Esophagus squamous epithelium (tissue), 5 donors: ENCODE measurements at regions not wholly inside any gene's neighbourhood (a gene's known extent, or its start where the extent isn't known, plus 50 kb on each side); places are given as distances from the start of the nearest gene placed in this dataset.

Experiments
- DNase-seq: peaks from one replicate; lab custom pipeline; 2025; lab: John Stamatoyannopoulos, UW
- H3K27ac ChIP-seq, 4 donors: fragments of 200-600 bp; sonication (generic); one replicate each; pipeline ENCODE4 v1.5.1; 2016 to 2019; ENCODE audit warnings: mild to moderate bottlenecking in 1 of 4
- H3K27me3 ChIP-seq, 4 donors: fragments of 200-600 bp; sonication (generic); 1 replicate in 3 of 4; 2 replicates in 1 of 4; pipeline versions ENCODE4 v1.5.1 to v1.6.0; 2017 to 2021; ENCODE audit warnings: antibody characterized with exemption in 1 of 4
- H3K36me3 ChIP-seq, 3 donors: fragments of 200-600 bp; sonication (generic); one replicate each; pipeline ENCODE4 v1.5.1; 2016 to 2019
- H3K4me1 ChIP-seq, 3 donors: fragments of 200-600 bp; sonication (generic); one replicate each; pipeline ENCODE4 v1.5.1; 2017 to 2019
- H3K4me3 ChIP-seq, 4 donors: fragments of 200-600 bp; sonication (generic); 1 replicate in 3 of 4; 2 replicates in 1 of 4; pipeline ENCODE4 v1.5.1; 2016 to 2019; ENCODE audit warnings: mild to moderate bottlenecking in 2 of 4, moderate library complexity in 1 of 4
- H3K9me3 ChIP-seq, 3 donors: fragments of 200-600 bp; sonication (generic); one replicate each; pipeline ENCODE4 v1.5.1; 2016 to 2019
- CTCF ChIP-seq, 6 experiments: fragments of 450-650 bp in 4 of 6; fragments of 200-600 bp in 2 of 6; sonication (generic) in 2 of 6; IDR thresholded peaks; one replicate each; pipeline ENCODE4 v1.5.1; 2016 to 2019; ENCODE audit warnings: antibody characterized with exemption in 6 of 6, mild to moderate bottlenecking in 4 of 6, moderate library complexity in 4 of 6
- POLR2A ChIP-seq, 4 donors: fragments of 450-650 bp; IDR thresholded peaks; one replicate each; pipeline ENCODE4 v1.6.1; 2017; ENCODE audit warnings: antibody characterized with exemption in 4 of 4, mild to moderate bottlenecking in 4 of 4, moderate library complexity in 3 of 4
- WGBS, 2 donors: methylation state at CpG; one replicate each; pipeline ENCODE4 v1.1.5; 2018; 5-methylcytosine and 5-hydroxymethylcytosine counted together
- intact Hi-C: fragments of 100-400 bp; cut with DNase I; formaldehyde crosslinking; loops from one replicate; pipeline ENCODE4 v1.15.0; 2022
- donor health status: DM: yes; HTN: yes; CAD: no.

GRCh38 chr3:74763830-74764229, 149.4 kb upstream of the CNTN3 start:
- Histone ChIP-seq H3K4me1 (no peaks in the 10 kb centered on the region), H3K27ac (no peak overlapping the region), H3K36me3 (no peaks in the 10 kb centered on the region), H3K4me3 (no peak overlapping the region), H3K27me3 (no peaks in the 10 kb centered on the region), H3K9me3 (no peaks in the 10 kb centered on the region)
- 55 to 62% methylated on average over 2 of the region's 2 CpGs for WGBS, 2 donors
- no peak for DNase-seq
- TF ChIP-seq CTCF (IDR thresholded peaks at IDR 0.05), result no peak
- TF ChIP-seq POLR2A (IDR thresholded peaks at IDR 0.05), result no peak
- intact Hi-C loops, result no loop called here

GRCh38 chr3:74756674-74757073, 142.2 kb upstream of the CNTN3 start:
- no peak for TF ChIP-seq POLR2A (IDR thresholded peaks at IDR 0.05)
- no peak for TF ChIP-seq CTCF (IDR thresholded peaks at IDR 0.05)
- Histone ChIP-seq H3K9me3 (peaks cover 0 to 5% (median 0%) of the 10 kb centered on the region in 3 donors), H3K27ac (no peak overlapping the region), H3K4me1 (no peaks in the 10 kb centered on the region), H3K4me3 (no peak overlapping the region), H3K36me3 (no peaks in the 10 kb centered on the region), H3K27me3 (no peaks in the 10 kb centered on the region)
- intact Hi-C loops, result no loop called here
- 51 to 62% methylated on average over 2 of the region's 2 CpGs for WGBS, 2 donors
- no peak for DNase-seq

GRCh38 chr3:74752290-74752689, 137.8 kb upstream of the CNTN3 start:
- WGBS, 2 donors, result 84 to 94% methylated on average over 1 to 5 of the region's 7 CpGs
- Histone ChIP-seq H3K36me3 (no peaks in the 10 kb centered on the region), H3K9me3 (peaks cover 0 to 5% (median 0%) of the 10 kb centered on the region in 3 donors), H3K4me3 (no peak overlapping the region), H3K4me1 (no peaks in the 10 kb centered on the region), H3K27me3 (no peaks in the 10 kb centered on the region), H3K27ac (no peak overlapping the region)
- TF ChIP-seq POLR2A (IDR thresholded peaks at IDR 0.05) (no peak), CTCF (IDR thresholded peaks at IDR 0.05) (no peak)
- no peak for DNase-seq
- intact Hi-C loops, result no loop called here

GRCh38 chr3:74751775-74752174, 137.3 kb upstream of the CNTN3 start:
- intact Hi-C loops, result no loop called here
- 60 to 80% methylated on average over 2 to 6 of the region's 7 CpGs for WGBS, 2 donors

GRCh38 chr3:74750901-74751300, 136.4 kb upstream of the CNTN3 start:
- Histone ChIP-seq H3K4me3 (no peak overlapping the region), H3K27me3 (no peaks in the 10 kb centered on the region), H3K4me1 (no peaks in the 10 kb centered on the region), H3K9me3 (peaks cover 0 to 5% (median 0%) of the 10 kb centered on the region in 3 donors), H3K36me3 (no peaks in the 10 kb centered on the region), H3K27ac (no peak overlapping the region)
- WGBS, 2 donors, result 45 to 57% methylated on average over 1 to 2 of the region's 4 CpGs
- DNase-seq, result no peak
- intact Hi-C loops, result no loop called here
- TF ChIP-seq CTCF (IDR thresholded peaks at IDR 0.05) (no peak), POLR2A (IDR thresholded peaks at IDR 0.05) (no peak)

More at GRCh38 chr3:74751775-74752174, 137.3 kb upstream of the CNTN3 start:
- peaks cover 0 to 5% (median 0%) of the 10 kb centered on the region in 3 donors for H3K9me3 ChIP-seq
- no peaks in the 10 kb centered on the region for H3K27me3 ChIP-seq
- no peak overlapping the region for H3K27ac ChIP-seq
- TF ChIP-seq CTCF (IDR thresholded peaks at IDR 0.05) (no peak), POLR2A (IDR thresholded peaks at IDR 0.05) (no peak)
- H3K36me3 ChIP-seq, result no peaks in the 10 kb centered on the region
- no peaks in the 10 kb centered on the region for H3K4me1 ChIP-seq
- no peak overlapping the region for H3K4me3 ChIP-seq
- no peak for DNase-seq
